Adrenal gland (tissue), 9 donors: ENCODE measurements at regions not wholly inside any gene's neighbourhood (a gene's known extent, or its start where the extent isn't known, plus 50 kb on each side); places are given as distances from the start of the nearest gene placed in this dataset.

Experiments used
- DNase-seq, 7 donors: peaks; one replicate each; pipeline ENCODE4 v3.0.0-alpha.2; 2019 to 2020
- H3K27ac ChIP-seq, 5 donors: fragments of 200-600 bp; sonication (generic) in 4 of 5; 1 replicate in 3 of 5; 2 replicates in 2 of 5; pipeline versions ENCODE4 v1.5.1 to v1.8.0; 2016 to 2020; ENCODE audit warnings: mild to moderate bottlenecking in 1 of 5
- H3K27me3 ChIP-seq: fragments of 200-600 bp; 2 replicates; pipeline ENCODE4 v1.8.0; 2021
- H3K36me3 ChIP-seq, 2 donors: fragments of 200-600 bp; replicated peaks in 1 of 2; 1 replicate in 1 of 2; 2 replicates in 1 of 2; pipeline versions ENCODE4 v1.5.1 to v1.8.0; 2018 to 2022
- H3K4me1 ChIP-seq, 2 donors: fragments of 200-600 bp; replicated peaks in 1 of 2; 1 replicate in 1 of 2; 2 replicates in 1 of 2; pipeline versions ENCODE4 v1.5.1 to v1.8.0; 2018 to 2021
- H3K4me3 ChIP-seq, 4 donors: fragments of 200-600 bp; sonication (generic) in 3 of 4; one replicate each; pipeline ENCODE4 v1.5.1; 2016 to 2018
- H3K9me3 ChIP-seq, 3 donors: fragments of 200-600 bp; sonication (generic) in 1 of 3; replicated peaks in 1 of 3; 1 replicate in 2 of 3; 2 replicates in 1 of 3; pipeline versions ENCODE4 v1.5.1 to v1.8.0; 2016 to 2021
- CTCF ChIP-seq, 6 experiments: fragments of 450-650 bp in 4 of 6; fragments of 200-600 bp in 2 of 6; sonication (generic) in 1 of 6; IDR thresholded peaks; 1 replicate in 5 of 6; 2 replicates in 1 of 6; pipeline versions ENCODE4 v1.5.1 to v1.8.0; 2016 to 2021; ENCODE audit warnings: antibody characterized with exemption in 6 of 6, mild to moderate bottlenecking in 2 of 6, moderate library complexity in 1 of 6
- POLR2A ChIP-seq, 2 donors: fragments of 450-650 bp; IDR thresholded peaks; one replicate each; pipeline ENCODE4 v1.6.1; 2017; ENCODE audit warnings: antibody characterized with exemption in 2 of 2, mild to moderate bottlenecking in 2 of 2, moderate library complexity in 1 of 2
- WGBS, 4 donors: extraction: QIAGEN DNeasy Blood & Tissue Kit in 2 of 4; methylation state at CpG; one replicate each; pipeline versions ENCODE4 v1.1.5 to v1.1.7; 2013 to 2017; 5-methylcytosine and 5-hydroxymethylcytosine counted together
- intact Hi-C, 2 donors: fragments of 100-400 bp; cut with DNase I; formaldehyde crosslinking; loops; one replicate each; pipeline versions ENCODE4 v1.14.1 to v1.15.0; 2022 to 2023
- donor health status: healthy with polysubstance abuse.
- donor health status: Bipolar disorder and iron deficiency.
- donor health status: DM: yes; HTN: yes; CAD: no.
- donor health status: DM: no; HTN: no; CAD: no.
- donor health status: DM: no; HTN: no; CAD: no.

GRCh38 chr11:45017329-45017728 is 66.6 kb upstream of the TP53I11 start:
- no peak for DNase-seq
- H3K4me1 ChIP-seq, result peaks cover 0 to 11% of the 10 kb centered on the region in 2 donors
- H3K9me3 ChIP-seq, result no peaks in the 10 kb centered on the region
- 61 to 83% (median 63%) methylated on average over 2 to 6 of the region's 6 CpGs for WGBS, 4 donors
- no peak for TF ChIP-seq POLR2A (IDR thresholded peaks at IDR 0.05)
- TF ChIP-seq CTCF (IDR thresholded peaks at IDR 0.05), result no peak
- intact Hi-C loops, result no loop called here
- no peaks in the 10 kb centered on the region for H3K36me3 ChIP-seq
- H3K4me3 ChIP-seq, result no peak overlapping the region
- H3K27ac ChIP-seq, result no peak overlapping the region
- no peaks in the 10 kb centered on the region for H3K27me3 ChIP-seq

GRCh38 chr11:45021001-45021400 is 70.3 kb upstream of the TP53I11 start:
- intact Hi-C loops, result no loop called here
- H3K4me3 ChIP-seq, result no peak overlapping the region
- H3K36me3 ChIP-seq, result no peaks in the 10 kb centered on the region
- H3K9me3 ChIP-seq, result no peaks in the 10 kb centered on the region
- TF ChIP-seq CTCF (IDR thresholded peaks at IDR 0.05) (no peak), POLR2A (IDR thresholded peaks at IDR 0.05) (no peak)
- peak overlapping the region in 2 of 5 donors; percentile 27 to 40 for H3K27ac ChIP-seq
- H3K27me3 ChIP-seq, result no peaks in the 10 kb centered on the region
- H3K4me1 ChIP-seq, result peaks cover 0 to 11% of the 10 kb centered on the region in 2 donors
- DNase-seq, result peak in 2 of 7 donors; percentile 24 to 30

- WGBS, 4 donors, result 32 to 58% (median 42%) methylated on average over 8 to 9 of the region's 9 CpGs
- no peaks in the 10 kb centered on the region for H3K9me3 ChIP-seq
- no peak for TF ChIP-seq CTCF (IDR thresholded peaks at IDR 0.05)
- no peak for TF ChIP-seq POLR2A (IDR thresholded peaks at IDR 0.05)
- no peak overlapping the region for H3K4me3 ChIP-seq
- no peaks in the 10 kb centered on the region for H3K36me3 ChIP-seq
- no peaks in the 10 kb centered on the region for H3K27me3 ChIP-seq
- DNase-seq, result peak; percentile 21 to 65 (median 43)
- intact Hi-C loops, result no loop called here
- peaks cover 0 to 11% of the 10 kb centered on the region in 2 donors for H3K4me1 ChIP-seq
- H3K27ac ChIP-seq, result peak overlapping the region in 2 of 5 donors; percentile 26 to 42
Observed at GRCh38 chr11:45021692-45022141, 71.0 kb upstream of the TP53I11 start.

- WGBS, 4 donors, result 68 to 91% (median 73%) methylated on average over 5 to 9 of the region's 9 CpGs
- H3K36me3 ChIP-seq, result no peaks in the 10 kb centered on the region
- H3K4me3 ChIP-seq, result no peak overlapping the region
- H3K9me3 ChIP-seq, result no peaks in the 10 kb centered on the region
- TF ChIP-seq CTCF (IDR thresholded peaks at IDR 0.05) (no peak), POLR2A (IDR thresholded peaks at IDR 0.05) (no peak)
- intact Hi-C loops, result no loop called here
- H3K4me1 ChIP-seq, result peaks cover 0 to 11% of the 10 kb centered on the region in 2 donors
- peak overlapping the region in 2 of 5 donors; percentile 26 to 42 for H3K27ac ChIP-seq
- DNase-seq, result peak in 1 of 7 donors; percentile 31
- H3K27me3 ChIP-seq, result no peaks in the 10 kb centered on the region
Observed at GRCh38 chr11:45022294-45023064, 71.8 kb upstream of the TP53I11 start.
